HEK293 (cell line): ENCODE measurements at regions not wholly inside any gene's neighbourhood (a gene's known extent, or its start where the extent isn't known, plus 50 kb on each side); places are given as distances from the start of the nearest gene placed in this dataset.

Experiments
- CTCF ChIA-PET: fragments of 350-600 bp; formaldehyde crosslinking; extraction: SDS; loops from one replicate; lab custom pipeline; 2021; ENCODE audit warnings: antibody characterized with exemption; lab: Yijun Ruan, JAX
- POLR2A ChIA-PET: fragments of 300-600 bp; formaldehyde crosslinking; extraction: SDS; loops from one replicate; lab custom pipeline; 2020; ENCODE audit warnings: antibody characterized with exemption, inconsistent platforms; lab: Yijun Ruan, JAX
- H3K27ac ChIP-seq: fragments of 200-500 bp; sonication (Bioruptor generic); 2 replicates; pipeline ENCODE4 v1.5.1; 2014; ENCODE audit warnings: low read depth, low read length, control low read depth, inconsistent platforms; ENCODE audit errors: extremely low read depth
- H3K36me3 ChIP-seq, 2 experiments: fragments of 200-500 bp in 1 of 2; sonication (Bioruptor generic) in 1 of 2; 1 replicate in 1 of 2; 2 replicates in 1 of 2; pipeline ENCODE4 v1.5.1; 2014 to 2017; ENCODE audit warnings: inconsistent platforms in 2 of 2, low read length in 2 of 2; ENCODE audit not compliant: control insufficient read depth in 2 of 2, insufficient read depth in 1 of 2
- H3K4me1 ChIP-seq: fragments of 200-500 bp; sonication (Bioruptor generic); 2 replicates; pipeline ENCODE4 v1.5.1; 2014; ENCODE audit warnings: mild to moderate bottlenecking, low read length, inconsistent platforms; ENCODE audit not compliant: control insufficient read depth, insufficient read depth
- H3K4me3 ChIP-seq: 2 replicates; pipeline ENCODE4 v1.5.1; 2011; ENCODE audit warnings: low read depth, mild to moderate bottlenecking, control low read depth, low read length, moderate library complexity
- H3K9me3 ChIP-seq: fragments of 200-500 bp; sonication (Bioruptor generic); 2 replicates; pipeline ENCODE4 v1.5.1; 2014; ENCODE audit warnings: low read depth, low read length, inconsistent platforms; ENCODE audit not compliant: control insufficient read depth, insufficient read depth
- GLIS1 ChIP-seq: fragments of 450-650 bp; formaldehyde crosslinking; IDR thresholded peaks from 2 replicates; pipeline ENCODE4 v1.5.1; 2016; ENCODE audit warnings: missing biosample characterization, missing genetic modification characterization
- MYNN ChIP-seq: fragments of 450-650 bp; formaldehyde crosslinking; IDR thresholded peaks from 2 replicates; pipeline ENCODE4 v1.5.1; 2016; ENCODE audit warnings: missing biosample characterization, missing genetic modification characterization, borderline replicate concordance
- OVOL3 ChIP-seq: fragments of 450-650 bp; formaldehyde crosslinking; IDR thresholded peaks from 2 replicates; pipeline ENCODE4 v1.5.1; 2016; ENCODE audit warnings: missing biosample characterization, missing genetic modification characterization
- SP7 ChIP-seq: fragments of 450-650 bp; formaldehyde crosslinking; IDR thresholded peaks from 2 replicates; pipeline ENCODE4 v1.5.1; 2016; ENCODE audit warnings: missing biosample characterization, missing genetic modification characterization
- ZBTB20 ChIP-seq: fragments of 450-650 bp; formaldehyde crosslinking; IDR thresholded peaks from 2 replicates; pipeline ENCODE4 v1.5.1; 2016; ENCODE audit warnings: missing biosample characterization, missing genetic modification characterization
- ZNF2 ChIP-seq: fragments of 450-650 bp; formaldehyde crosslinking; IDR thresholded peaks from 2 replicates; pipeline ENCODE4 v1.5.1; 2016; ENCODE audit warnings: missing biosample characterization, missing genetic modification characterization
- ZNF292 ChIP-seq: fragments of 450-650 bp; formaldehyde crosslinking; IDR thresholded peaks from 2 replicates; pipeline ENCODE4 v1.5.1; 2016; ENCODE audit warnings: low read depth, missing biosample characterization, missing genetic modification characterization, borderline replicate concordance
- ZNF391 ChIP-seq: fragments of 450-650 bp; formaldehyde crosslinking; IDR thresholded peaks from 2 replicates; pipeline ENCODE4 v1.5.1; 2016; ENCODE audit warnings: low read depth, missing biosample characterization, missing genetic modification characterization, borderline replicate concordance
- ZNF416 ChIP-seq: fragments of 450-650 bp; formaldehyde crosslinking; IDR thresholded peaks from 2 replicates; pipeline ENCODE4 v1.5.1; 2016; ENCODE audit warnings: missing biosample characterization, missing genetic modification characterization
- ZNF510 ChIP-seq: fragments of 450-650 bp; formaldehyde crosslinking; IDR thresholded peaks from 2 replicates; pipeline ENCODE4 v1.5.1; 2018; ENCODE audit warnings: mild to moderate bottlenecking, missing genetic modification characterization, missing biosample characterization; ENCODE audit not compliant: insufficient replicate concordance
- ZNF529 ChIP-seq: fragments of 450-650 bp; formaldehyde crosslinking; IDR thresholded peaks from 2 replicates; pipeline ENCODE4 v1.5.1; 2017; ENCODE audit warnings: missing genetic modification characterization, missing biosample characterization; ENCODE audit not compliant: insufficient replicate concordance
- ZNF530 ChIP-seq: fragments of 450-650 bp; formaldehyde crosslinking; IDR thresholded peaks from 2 replicates; pipeline ENCODE4 v1.5.1; 2016; ENCODE audit warnings: low read depth, missing biosample characterization, missing genetic modification characterization
- TF ChIP-seq, protein P1 (sequence below): fragments of 450-650 bp; formaldehyde crosslinking; IDR thresholded peaks from 2 replicates; pipeline ENCODE4 v1.5.1; 2016; ENCODE audit warnings: missing biosample characterization, missing genetic modification characterization
- TF ChIP-seq, protein P2 (sequence below): fragments of 450-650 bp; formaldehyde crosslinking; IDR thresholded peaks from 2 replicates; pipeline ENCODE4 v1.5.1; 2016; ENCODE audit warnings: missing biosample characterization, missing genetic modification characterization
- TF ChIP-seq, protein P3 (sequence below): fragments of 450-650 bp; formaldehyde crosslinking; IDR thresholded peaks from 2 replicates; pipeline ENCODE4 v1.5.1; 2016; ENCODE audit warnings: missing biosample characterization, missing genetic modification characterization
- TF ChIP-seq, protein P4 (sequence below): fragments of 450-650 bp; formaldehyde crosslinking; IDR thresholded peaks from 2 replicates; pipeline ENCODE4 v1.5.1; 2016; ENCODE audit warnings: missing biosample characterization, missing genetic modification characterization
- TF ChIP-seq, protein P5 (sequence below): fragments of 450-650 bp; formaldehyde crosslinking; IDR thresholded peaks from 2 replicates; pipeline ENCODE4 v1.5.1; 2016; ENCODE audit warnings: missing biosample characterization, missing genetic modification characterization
- TF ChIP-seq, protein P6 (sequence below): fragments of 450-650 bp; formaldehyde crosslinking; IDR thresholded peaks from 2 replicates; pipeline ENCODE4 v1.5.1; 2016; ENCODE audit warnings: missing biosample characterization, missing genetic modification characterization

DNA sequence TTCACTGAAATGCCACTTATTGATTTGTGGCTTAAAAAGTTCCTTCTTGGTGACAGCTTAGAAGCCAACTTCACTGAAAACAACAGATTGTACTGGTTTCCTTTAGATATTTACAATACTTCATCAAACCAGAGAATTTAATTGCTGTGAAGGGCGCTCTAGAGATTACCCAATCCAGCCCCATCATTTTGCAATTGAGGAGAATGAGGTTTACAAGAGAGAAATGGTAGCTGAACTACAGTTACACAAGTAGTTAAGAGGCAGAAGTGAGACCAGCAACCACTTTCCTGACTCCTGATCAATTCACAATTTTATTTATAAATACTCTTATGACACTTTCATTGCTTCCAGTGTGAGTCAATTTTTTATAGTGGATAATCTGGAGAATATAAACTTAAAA is 103.5 kb upstream of the APC start:
- CTCF ChIA-PET: interaction anchor here (0.6 to 1.2 kb wide), 3 partner anchors 9 to 655 kb away, joined by 3 to 6 read pairs (median 3); no protein-coding TSS in a partner anchor
- no peaks in the 10 kb centered on the region for H3K36me3 ChIP-seq
- no peaks in the 10 kb centered on the region for H3K9me3 ChIP-seq
- H3K4me3 ChIP-seq: no peak overlapping the region
- POLR2A ChIA-PET: no interaction called here
- no peak overlapping the region for H3K27ac ChIP-seq
- H3K4me1 ChIP-seq: no peaks in the 10 kb centered on the region
- TF ChIP-seq ZNF292 (no peak), ZNF510 (tag by site-specific recombination) (no peak), ZBTB20 (tag by site-specific recombination) (no peak), ZNF416 (tag by site-specific recombination) (no peak), ZNF530 (no peak), ZNF391 (tag by site-specific recombination) (no peak)
- TF ChIP-seq, protein P1, sequence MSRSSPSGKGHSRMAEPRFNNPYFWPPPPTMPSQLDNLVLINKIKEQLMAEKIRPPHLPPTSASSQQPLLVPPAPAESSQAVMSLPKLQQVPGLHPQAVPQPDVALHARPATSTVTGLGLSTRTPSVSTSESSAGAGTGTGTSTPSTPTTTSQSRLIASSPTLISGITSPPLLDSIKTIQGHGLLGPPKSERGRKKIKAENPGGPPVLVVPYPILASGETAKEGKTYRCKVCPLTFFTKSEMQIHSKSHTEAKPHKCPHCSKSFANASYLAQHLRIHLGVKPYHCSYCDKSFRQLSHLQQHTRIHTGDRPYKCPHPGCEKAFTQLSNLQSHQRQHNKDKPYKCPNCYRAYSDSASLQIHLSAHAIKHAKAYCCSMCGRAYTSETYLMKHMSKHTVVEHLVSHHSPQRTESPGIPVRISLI: no peak
- TF ChIP-seq, protein P2, sequence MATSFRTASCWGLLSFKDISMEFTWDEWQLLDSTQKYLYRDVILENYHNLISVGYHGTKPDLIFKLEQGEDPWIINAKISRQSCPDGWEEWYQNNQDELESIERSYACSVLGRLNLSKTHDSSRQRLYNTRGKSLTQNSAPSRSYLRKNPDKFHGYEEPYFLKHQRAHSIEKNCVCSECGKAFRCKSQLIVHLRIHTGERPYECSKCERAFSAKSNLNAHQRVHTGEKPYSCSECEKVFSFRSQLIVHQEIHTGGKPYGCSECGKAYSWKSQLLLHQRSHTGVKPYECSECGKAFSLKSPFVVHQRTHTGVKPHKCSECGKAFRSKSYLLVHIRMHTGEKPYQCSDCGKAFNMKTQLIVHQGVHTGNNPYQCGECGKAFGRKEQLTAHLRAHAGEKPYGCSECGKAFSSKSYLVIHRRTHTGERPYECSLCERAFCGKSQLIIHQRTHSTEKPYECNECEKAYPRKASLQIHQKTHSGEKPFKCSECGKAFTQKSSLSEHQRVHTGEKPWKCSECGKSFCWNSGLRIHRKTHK (tag by site-specific recombination): no peak
- TF ChIP-seq, protein P3, sequence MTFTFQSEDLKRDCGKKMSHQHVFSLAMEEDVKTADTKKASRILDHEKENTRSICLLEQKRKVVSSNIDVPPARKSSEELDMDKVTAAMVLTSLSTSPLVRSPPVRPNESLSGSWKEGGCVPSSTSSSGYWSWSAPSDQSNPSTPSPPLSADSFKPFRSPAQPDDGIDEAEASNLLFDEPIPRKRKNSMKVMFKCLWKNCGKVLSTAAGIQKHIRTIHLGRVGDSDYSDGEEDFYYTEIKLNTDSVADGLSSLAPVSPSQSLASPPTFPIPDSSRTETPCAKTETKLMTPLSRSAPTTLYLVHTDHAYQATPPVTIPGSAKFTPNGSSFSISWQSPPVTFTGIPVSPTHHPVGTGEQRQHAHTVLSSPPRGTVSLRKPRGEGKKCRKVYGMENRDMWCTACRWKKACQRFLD: no peak

DNA sequence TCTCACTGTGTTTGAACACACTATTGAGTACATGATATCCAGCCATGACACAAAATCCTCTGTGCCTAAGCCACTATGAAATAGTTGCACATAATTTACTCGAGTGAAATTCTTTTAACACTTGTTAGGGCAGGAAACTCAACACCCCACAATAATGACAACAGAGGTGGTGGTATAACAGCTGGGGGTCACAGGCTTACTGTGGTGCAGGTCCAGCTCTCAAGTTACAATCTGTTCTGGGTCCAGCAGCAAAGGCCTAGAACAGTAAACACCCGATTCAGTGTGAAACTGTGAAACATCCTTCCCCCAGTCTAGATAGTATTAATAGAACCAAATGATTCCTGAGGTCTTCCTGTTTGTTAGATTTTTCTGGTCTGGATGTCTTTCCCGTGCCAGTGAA is 102.9 kb upstream of the APC start:
- POLR2A ChIA-PET: no interaction called here
- Histone ChIP-seq H3K9me3 (no peaks in the 10 kb centered on the region), H3K36me3 (no peaks in the 10 kb centered on the region), H3K27ac (no peak overlapping the region), H3K4me3 (no peak overlapping the region), H3K4me1 (no peaks in the 10 kb centered on the region)
- CTCF ChIA-PET: interaction anchor here (0.8 to 1.2 kb wide), 2 partner anchors 10 to 84 kb away, joined by 3 to 6 read pairs; no protein-coding TSS in a partner anchor
- TF ChIP-seq, protein P4, sequence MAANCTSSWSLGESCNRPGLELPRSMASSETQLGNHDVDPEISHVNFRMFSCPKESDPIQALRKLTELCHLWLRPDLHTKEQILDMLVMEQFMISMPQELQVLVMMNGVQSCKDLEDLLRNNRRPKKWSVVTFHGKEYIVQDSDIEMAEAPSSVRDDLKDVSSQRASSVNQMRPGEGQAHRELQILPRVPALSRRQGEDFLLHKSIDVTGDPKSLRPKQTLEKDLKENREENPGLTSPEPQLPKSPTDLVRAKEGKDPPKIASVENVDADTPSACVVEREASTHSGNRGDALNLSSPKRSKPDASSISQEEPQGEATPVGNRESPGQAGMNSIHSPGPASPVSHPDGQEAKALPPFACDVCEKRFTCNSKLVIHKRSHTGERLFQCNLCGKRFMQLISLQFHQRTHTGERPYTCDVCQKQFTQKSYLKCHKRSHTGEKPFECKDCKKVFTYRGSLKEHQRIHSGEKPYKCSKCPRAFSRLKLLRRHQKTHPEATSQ (tag by site-specific recombination): no peak
- peak; percentile 47 for TF ChIP-seq GLIS1 (tag by site-specific recombination)

DNA sequence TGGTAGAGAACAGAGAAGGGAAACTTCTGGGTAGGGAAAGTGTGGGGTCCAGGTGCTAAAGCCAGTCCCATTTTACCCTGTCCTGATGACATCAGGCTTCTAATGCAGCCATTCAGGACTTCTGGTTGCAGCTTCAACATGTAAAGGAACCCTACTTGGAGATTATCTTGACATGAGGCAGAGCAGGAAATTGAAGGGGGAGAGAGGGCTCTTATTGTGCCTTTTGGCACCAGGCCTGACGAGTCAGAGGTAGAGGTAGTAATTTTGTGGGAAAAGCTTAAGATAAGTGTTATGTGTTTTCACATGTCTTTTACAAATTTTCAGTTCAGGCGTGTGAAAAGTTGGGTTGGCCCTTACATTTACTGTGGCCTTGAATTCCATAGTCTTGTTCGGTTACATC is 102.4 kb upstream of the APC start:
- H3K4me1 ChIP-seq: no peaks in the 10 kb centered on the region
- no peak overlapping the region for H3K4me3 ChIP-seq
- no peak overlapping the region for H3K27ac ChIP-seq
- no peaks in the 10 kb centered on the region for H3K36me3 ChIP-seq
- ChIA-PET POLR2A (no interaction called here), CTCF (no interaction called here)
- TF ChIP-seq GLIS1 (tag by site-specific recombination): no peak
- TF ChIP-seq SP7 (tag by site-specific recombination): peak; percentile 89
- TF ChIP-seq ZNF529 (tag by site-specific recombination): no peak
- TF ChIP-seq, protein P5, sequence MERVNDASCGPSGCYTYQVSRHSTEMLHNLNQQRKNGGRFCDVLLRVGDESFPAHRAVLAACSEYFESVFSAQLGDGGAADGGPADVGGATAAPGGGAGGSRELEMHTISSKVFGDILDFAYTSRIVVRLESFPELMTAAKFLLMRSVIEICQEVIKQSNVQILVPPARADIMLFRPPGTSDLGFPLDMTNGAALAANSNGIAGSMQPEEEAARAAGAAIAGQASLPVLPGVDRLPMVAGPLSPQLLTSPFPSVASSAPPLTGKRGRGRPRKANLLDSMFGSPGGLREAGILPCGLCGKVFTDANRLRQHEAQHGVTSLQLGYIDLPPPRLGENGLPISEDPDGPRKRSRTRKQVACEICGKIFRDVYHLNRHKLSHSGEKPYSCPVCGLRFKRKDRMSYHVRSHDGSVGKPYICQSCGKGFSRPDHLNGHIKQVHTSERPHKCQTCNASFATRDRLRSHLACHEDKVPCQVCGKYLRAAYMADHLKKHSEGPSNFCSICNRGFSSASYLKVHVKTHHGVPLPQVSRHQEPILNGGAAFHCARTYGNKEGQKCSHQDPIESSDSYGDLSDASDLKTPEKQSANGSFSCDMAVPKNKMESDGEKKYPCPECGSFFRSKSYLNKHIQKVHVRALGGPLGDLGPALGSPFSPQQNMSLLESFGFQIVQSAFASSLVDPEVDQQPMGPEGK: no peak
- TF ChIP-seq MYNN: peak; percentile 51; the same call in 1 of the 2 replicates
- TF ChIP-seq, protein P6, sequence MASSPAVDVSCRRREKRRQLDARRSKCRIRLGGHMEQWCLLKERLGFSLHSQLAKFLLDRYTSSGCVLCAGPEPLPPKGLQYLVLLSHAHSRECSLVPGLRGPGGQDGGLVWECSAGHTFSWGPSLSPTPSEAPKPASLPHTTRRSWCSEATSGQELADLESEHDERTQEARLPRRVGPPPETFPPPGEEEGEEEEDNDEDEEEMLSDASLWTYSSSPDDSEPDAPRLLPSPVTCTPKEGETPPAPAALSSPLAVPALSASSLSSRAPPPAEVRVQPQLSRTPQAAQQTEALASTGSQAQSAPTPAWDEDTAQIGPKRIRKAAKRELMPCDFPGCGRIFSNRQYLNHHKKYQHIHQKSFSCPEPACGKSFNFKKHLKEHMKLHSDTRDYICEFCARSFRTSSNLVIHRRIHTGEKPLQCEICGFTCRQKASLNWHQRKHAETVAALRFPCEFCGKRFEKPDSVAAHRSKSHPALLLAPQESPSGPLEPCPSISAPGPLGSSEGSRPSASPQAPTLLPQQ: 0 out of 2 replicates have a peak, but pooled peaks have one; percentile 18
- TF ChIP-seq OVOL3: no peak
- TF ChIP-seq ZNF2 (tag by site-specific recombination): no peak
- TF ChIP-seq, all 188 proteins: peak for 3
- no peaks in the 10 kb centered on the region for H3K9me3 ChIP-seq
